ACC112 (cell line): ENCODE measurements at regions not wholly inside any gene's neighbourhood (a gene's known extent, or its start where the extent isn't known, plus 50 kb on each side); places are given as distances from the start of the nearest gene placed in this dataset.

Experiments used
- H2AFZ ChIP-seq: fragments of 200-600 bp; sonication (generic); one replicate; pipeline ENCODE4 v1.6.0; 2017; ENCODE audit warnings: antibody characterized with exemption, low read length; ENCODE audit not compliant: unreplicated experiment
- H3K27ac ChIP-seq: fragments of 200-600 bp; sonication (generic); 2 replicates; pipeline ENCODE4 v1.5.1; 2014; ENCODE audit warnings: low read depth, mild to moderate bottlenecking, antibody characterized with exemption, low read length, moderate library complexity
- H3K27me3 ChIP-seq: fragments of 200-600 bp; sonication (generic); 2 replicates; pipeline ENCODE4 v1.6.1; 2014; ENCODE audit warnings: mild to moderate bottlenecking, antibody characterized with exemption, low read length, moderate library complexity, mixed read lengths; ENCODE audit not compliant: insufficient read depth
- H3K36me3 ChIP-seq: fragments of 200-600 bp; sonication (generic); 2 replicates; pipeline ENCODE4 v1.6.1; 2016; ENCODE audit warnings: mild to moderate bottlenecking, antibody characterized with exemption, low read length, moderate library complexity, mixed read lengths; ENCODE audit not compliant: insufficient read depth
- H3K4me1 ChIP-seq: fragments of 200-600 bp; sonication (generic); one replicate; pipeline ENCODE4 v1.6.1; 2016; ENCODE audit warnings: low read length, mixed read lengths; ENCODE audit not compliant: insufficient read depth, unreplicated experiment, control insufficient read depth
- H3K4me3 ChIP-seq: fragments of 200-600 bp; sonication (generic); 2 replicates; pipeline ENCODE4 v1.5.1; 2014; ENCODE audit warnings: mild to moderate bottlenecking, low read depth, low read length
- H3K79me2 ChIP-seq: fragments of 200-600 bp; sonication (generic); one replicate; pipeline ENCODE4 v1.6.0; 2016; ENCODE audit warnings: low read length; ENCODE audit not compliant: control insufficient read depth, unreplicated experiment, insufficient read depth

DNA sequence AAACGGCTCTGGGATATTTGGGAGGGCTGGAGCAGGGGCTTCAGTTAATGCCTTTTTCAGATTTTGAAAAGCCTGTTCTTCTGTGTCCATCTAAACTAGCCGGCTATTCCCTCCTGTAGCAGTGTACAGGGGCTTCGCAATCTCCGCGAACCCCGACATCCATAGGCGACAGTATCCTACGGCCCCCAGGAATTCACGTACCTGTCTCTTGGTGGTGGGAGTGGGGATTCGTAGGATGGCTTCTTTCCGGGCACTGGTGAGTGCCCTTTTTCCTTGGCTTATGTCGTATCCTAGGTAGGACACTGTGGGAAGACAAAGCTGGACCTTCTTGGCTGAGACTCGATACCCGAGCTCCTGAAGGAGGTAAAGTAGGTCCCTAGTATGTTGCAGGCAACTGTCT, 153.1 kb downstream of the TRIM27 start:
- peaks cover 100% of the 10 kb centered on the region for H3K27me3 ChIP-seq
- H3K4me1 ChIP-seq: no peaks in the 10 kb centered on the region
- no peak overlapping the region for H3K27ac ChIP-seq
- H3K36me3 ChIP-seq: no peaks in the 10 kb centered on the region
- no peak overlapping the region for H3K4me3 ChIP-seq
- no peaks in the 10 kb centered on the region for H3K79me2 ChIP-seq
- no peak overlapping the region for H2AFZ ChIP-seq

DNA sequence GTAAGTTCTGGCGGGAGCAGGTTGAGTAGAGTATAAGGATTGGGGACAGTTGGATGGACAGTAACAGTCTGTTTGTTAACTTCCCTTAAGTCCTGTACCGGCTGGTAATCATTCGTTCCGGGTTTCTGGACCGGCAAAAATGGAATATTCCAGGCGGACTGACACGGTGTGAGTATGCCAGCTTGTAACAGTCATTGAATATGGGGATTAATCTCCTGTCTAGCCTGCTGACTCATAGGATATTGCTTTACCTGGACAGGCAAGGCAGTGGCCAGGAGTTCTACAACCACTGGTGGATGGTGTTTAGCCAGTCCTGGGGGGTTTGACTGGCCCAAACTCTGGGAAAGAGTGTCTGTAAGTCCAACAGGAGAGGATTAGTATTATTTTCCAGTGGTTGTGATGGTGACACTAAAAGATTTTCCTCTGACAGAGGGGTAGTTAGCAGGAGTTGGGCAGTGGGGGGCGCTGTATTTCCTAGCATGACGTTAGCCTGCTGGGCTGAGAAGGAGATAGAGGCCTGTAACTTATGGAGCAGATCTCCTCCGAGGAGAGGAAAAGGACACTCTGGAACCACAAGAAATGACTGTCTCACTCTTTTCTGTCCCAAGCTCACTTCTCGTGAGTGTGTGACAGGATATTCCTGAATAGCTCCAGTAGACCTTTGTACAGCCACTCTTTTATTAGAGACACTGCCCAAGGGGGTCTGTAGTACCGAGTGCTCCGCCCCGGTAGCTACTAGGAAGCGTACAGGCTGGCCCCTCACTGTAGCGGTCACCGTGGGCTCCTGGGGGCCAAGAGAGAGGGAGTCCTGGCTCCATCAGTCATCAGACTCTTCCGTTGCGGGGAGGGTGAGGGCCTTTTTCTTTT, 152.2 kb downstream of the TRIM27 start:
- Histone ChIP-seq H3K79me2 (no peaks in the 10 kb centered on the region), H2AFZ (no peak overlapping the region), H3K4me3 (no peak overlapping the region), H3K27ac (no peak overlapping the region), H3K27me3 (peaks cover 100% of the 10 kb centered on the region), H3K4me1 (no peaks in the 10 kb centered on the region), H3K36me3 (no peaks in the 10 kb centered on the region)

DNA sequence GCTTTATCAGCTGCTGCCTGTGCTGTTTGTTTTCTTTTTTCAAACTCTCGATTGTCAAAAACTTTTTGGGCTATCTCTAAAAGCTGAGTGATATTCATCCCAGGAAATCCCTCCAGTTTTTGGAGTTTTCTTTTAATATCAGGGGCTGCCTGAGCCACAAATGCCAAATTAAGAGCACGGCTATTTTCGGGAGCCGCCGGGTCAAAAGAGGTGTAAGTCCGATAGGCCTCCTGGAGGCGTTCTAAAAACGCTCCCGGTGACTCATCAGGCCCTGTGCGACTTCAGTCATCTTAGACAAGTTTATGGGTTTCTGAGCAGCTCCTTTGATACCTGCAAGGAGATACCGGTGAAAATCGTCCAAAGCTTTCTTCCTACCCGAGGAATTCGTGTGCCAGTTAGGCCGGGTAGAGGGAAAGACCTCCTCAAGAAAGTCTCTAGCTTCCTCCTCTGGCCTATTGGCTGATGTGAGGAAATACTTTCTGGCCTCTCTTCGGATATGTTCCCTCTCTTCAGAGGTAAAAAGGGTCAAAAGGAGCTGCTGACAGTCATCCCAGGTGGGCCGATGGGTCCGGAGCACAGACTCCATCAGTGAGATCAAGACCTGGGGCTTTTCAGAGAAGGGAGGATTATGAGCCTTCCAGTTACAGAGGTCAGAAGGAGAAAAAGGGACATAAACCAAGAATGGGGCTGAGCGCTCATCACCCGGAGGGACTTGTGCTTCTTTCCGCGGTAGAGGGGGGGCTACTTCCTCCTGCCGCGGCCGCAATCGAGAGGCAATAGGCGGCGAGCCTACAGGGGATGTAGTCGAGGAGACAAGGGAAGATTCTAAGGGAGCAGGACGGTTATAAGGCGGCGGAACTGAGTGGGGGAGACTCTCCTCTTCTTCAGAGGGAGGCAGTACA, 151.1 kb downstream of the TRIM27 start:
- H3K79me2 ChIP-seq: no peaks in the 10 kb centered on the region
- no peak overlapping the region for H2AFZ ChIP-seq

GRCh38 chr6:28774292-28775051, 149.3 kb downstream of the TRIM27 start:
- no peak overlapping the region for H2AFZ ChIP-seq
- no peaks in the 10 kb centered on the region for H3K79me2 ChIP-seq
- no peaks in the 10 kb centered on the region for H3K4me1 ChIP-seq
- H3K27me3 ChIP-seq: peaks cover 98% of the 10 kb centered on the region
- H3K4me3 ChIP-seq: no peak overlapping the region
- H3K36me3 ChIP-seq: no peaks in the 10 kb centered on the region
- H3K27ac ChIP-seq: no peak overlapping the region

More for the DNA sequence above, 151.1 kb downstream of the TRIM27 start:
- no peaks in the 10 kb centered on the region for H3K4me1 ChIP-seq
- no peak overlapping the region for H3K27ac ChIP-seq
- H3K36me3 ChIP-seq: no peaks in the 10 kb centered on the region
- peaks cover 100% of the 10 kb centered on the region for H3K27me3 ChIP-seq
- no peak overlapping the region for H3K4me3 ChIP-seq

DNA sequence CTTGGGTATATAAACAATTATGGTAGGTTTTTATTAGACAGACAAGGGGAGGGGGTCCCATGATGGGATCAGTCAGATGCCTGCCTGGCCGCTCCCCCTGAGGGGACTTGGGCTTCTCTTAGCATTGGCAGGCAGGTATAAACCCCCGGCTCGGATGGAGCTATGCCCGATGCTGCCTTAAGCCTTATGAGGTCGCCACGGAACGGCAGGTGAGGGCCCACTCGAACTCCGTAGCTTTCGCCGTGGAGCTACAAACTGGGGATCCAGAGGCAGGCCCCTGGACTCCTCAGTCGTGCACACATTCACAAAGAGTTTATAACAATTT, 148.8 kb downstream of the TRIM27 start:
- Histone ChIP-seq H3K36me3 (no peaks in the 10 kb centered on the region), H3K79me2 (no peaks in the 10 kb centered on the region), H3K27ac (no peak overlapping the region), H3K4me1 (no peaks in the 10 kb centered on the region), H3K4me3 (no peak overlapping the region), H2AFZ (no peak overlapping the region), H3K27me3 (peaks cover 98% of the 10 kb centered on the region)

DNA sequence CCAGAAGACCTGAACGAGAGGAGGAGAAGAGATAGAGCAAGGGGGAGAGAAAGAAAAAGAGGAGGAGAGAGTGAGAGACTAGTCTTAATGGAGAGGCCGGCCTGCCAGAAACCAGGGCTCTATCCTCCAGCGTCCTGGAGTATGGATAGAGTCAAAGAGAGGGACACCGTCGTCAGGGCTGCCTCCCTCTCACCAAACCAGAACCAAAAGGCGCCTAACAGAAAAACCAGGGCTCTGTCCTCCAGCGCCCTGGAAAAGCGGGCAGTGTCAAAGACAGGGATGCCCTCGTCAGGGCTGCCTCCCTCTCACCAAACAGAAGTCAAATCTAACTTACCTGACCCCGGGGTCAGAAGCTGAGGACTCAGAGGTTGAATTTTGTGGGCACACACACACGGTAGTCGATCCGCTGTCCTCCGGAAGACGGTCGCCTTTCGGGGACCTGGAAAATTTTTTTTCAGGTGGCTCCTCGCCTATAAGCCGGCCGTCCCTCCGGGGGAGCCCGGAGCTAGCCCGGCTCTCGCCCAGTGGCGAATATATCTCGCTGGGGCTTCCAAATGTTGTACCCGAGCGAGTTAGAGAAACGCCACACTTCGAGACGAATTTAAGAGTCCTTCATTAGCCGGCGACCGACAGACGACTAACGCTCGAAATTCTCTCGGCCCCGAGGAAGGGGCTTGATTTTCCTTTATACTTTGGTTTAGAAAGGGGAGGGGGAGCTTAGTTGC, 148.2 kb downstream of the TRIM27 start:
- no peak overlapping the region for H2AFZ ChIP-seq
- H3K36me3 ChIP-seq: no peaks in the 10 kb centered on the region
- no peak overlapping the region for H3K27ac ChIP-seq
- no peaks in the 10 kb centered on the region for H3K4me1 ChIP-seq
- H3K4me3 ChIP-seq: no peak overlapping the region
- H3K79me2 ChIP-seq: no peaks in the 10 kb centered on the region
- H3K27me3 ChIP-seq: peaks cover 98% of the 10 kb centered on the region

DNA sequence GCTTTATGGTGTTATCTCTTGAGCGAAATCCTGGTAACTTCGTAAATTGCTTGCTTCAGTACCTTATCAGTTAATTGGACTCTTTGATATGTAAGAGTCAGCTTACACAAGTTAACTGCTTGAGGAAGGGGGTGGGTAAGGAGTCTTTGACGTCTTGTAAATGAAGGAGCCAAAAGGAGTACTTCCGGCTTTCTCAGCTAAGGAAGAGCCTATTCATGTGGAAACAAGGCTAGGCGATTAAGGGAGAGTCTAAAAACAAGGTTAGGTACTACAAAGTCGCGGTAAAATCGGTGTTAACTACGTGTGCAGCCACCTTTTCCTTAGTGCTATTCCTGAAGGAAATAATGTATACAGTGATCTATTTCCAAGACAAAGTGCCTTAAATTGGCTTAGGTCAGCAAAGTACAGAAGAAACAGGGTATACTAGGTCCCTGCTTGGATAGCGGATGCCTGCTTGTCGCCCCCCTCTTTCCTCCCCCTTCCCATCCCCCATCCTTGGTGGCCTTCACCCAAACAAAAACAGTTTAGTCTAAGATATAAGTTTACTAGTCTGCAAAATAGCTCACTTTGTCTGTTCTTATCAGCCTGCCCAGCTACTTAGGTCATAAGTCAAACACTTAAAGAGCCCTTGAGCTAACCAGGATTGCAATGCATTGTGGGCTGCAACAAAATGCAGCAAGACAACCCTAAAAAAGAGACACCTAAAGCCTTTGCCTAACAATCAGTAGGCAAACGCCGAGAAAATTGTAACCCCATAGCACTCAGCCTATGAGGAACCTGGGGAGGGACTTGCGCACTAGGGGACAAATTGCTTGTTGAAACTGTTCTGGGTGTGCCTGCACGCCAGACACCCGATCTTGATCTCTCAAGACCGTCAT, 147.3 kb downstream of the TRIM27 start:
- Histone ChIP-seq H3K4me3 (no peak overlapping the region), H3K36me3 (no peaks in the 10 kb centered on the region), H3K27ac (no peak overlapping the region), H3K4me1 (no peaks in the 10 kb centered on the region), H3K79me2 (no peaks in the 10 kb centered on the region), H3K27me3 (peaks cover 98% of the 10 kb centered on the region), H2AFZ (no peak overlapping the region)

- Histone ChIP-seq H2AFZ (no peak overlapping the region), H3K4me3 (no peak overlapping the region), H3K27ac (no peak overlapping the region), H3K36me3 (no peaks in the 10 kb centered on the region), H3K27me3 (peaks cover 98% of the 10 kb centered on the region), H3K4me1 (no peaks in the 10 kb centered on the region), H3K79me2 (no peaks in the 10 kb centered on the region)
Measured at GRCh38 chr6:28777147-28777461, 146.7 kb downstream of the TRIM27 start.

DNA sequence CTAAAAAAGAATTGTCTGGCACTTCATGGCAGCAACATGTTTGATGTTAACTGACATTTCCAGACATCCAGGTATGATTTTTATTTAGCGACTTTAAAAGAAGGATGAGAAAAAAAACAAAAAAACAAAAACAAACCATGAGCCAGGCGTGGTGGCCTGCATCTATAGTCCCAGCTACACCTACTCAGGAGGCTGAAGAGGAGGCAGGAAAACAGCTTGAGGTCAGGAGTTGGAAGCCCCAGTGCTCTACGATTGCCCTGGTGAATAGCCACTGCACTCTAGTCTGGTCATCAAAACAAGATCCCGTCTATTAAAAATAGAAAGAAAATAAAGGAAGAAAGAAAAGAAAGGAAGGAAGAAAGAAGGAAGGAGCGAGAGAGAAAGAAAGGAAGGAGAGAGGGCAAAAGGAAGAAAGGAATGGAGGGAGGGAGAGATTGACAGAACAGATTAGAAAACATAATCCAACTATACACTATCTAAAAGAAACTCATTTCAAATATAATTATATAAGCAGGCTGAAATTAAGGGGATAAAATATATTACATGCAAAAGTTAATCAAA, 141.6 kb downstream of the TRIM27 start:
- Histone ChIP-seq H3K27ac (no peak overlapping the region), H2AFZ (no peak overlapping the region), H3K4me3 (peak overlapping the region; percentile 48), H3K36me3 (no peaks in the 10 kb centered on the region), H3K27me3 (peaks cover 95% of the 10 kb centered on the region), H3K4me1 (no peaks in the 10 kb centered on the region), H3K79me2 (no peaks in the 10 kb centered on the region)
